ENCODE measurements at regions not wholly inside any gene's neighbourhood (a gene's known extent, or its start where the extent isn't known, plus 50 kb on each side); places are given as distances from the start of the nearest gene placed in this dataset.

- 89 to 92% methylated on average over 6 of the region's 6 CpGs for WGBS, 2 donors
- Histone ChIP-seq H3K9me3 (no peaks in the 10 kb centered on the region), H3K27me3 (no peaks in the 10 kb centered on the region), H3K4me1 (no peaks in the 10 kb centered on the region), H3K36me3 (ENCODE audit: low read depth, missing control alignments) (no peaks in the 10 kb centered on the region), H3K27ac (no peak overlapping the region), H3K4me3 (no peak overlapping the region)
- no peak for DNase-seq
- intact Hi-C loops (cut with DNase I; ENCODE audit: low total_unique reads) = no loop called here
- TF ChIP-seq CTCF (IDR thresholded peaks at IDR 0.05) (no peak), POLR2A (IDR thresholded peaks at IDR 0.05) (no peak)
These were observed 480.8 kb upstream of the JARID2 start for GRCh38 chr6:14765106-14765505.

- intact Hi-C loops (cut with DNase I; ENCODE audit: low total_unique reads) = no loop called here
- no peak for TF ChIP-seq CTCF (IDR thresholded peaks at IDR 0.05)
- TF ChIP-seq POLR2A (IDR thresholded peaks at IDR 0.05) = no peak
- Histone ChIP-seq H3K36me3 (ENCODE audit: low read depth, missing control alignments) (no peaks in the 10 kb centered on the region), H3K27ac (no peak overlapping the region), H3K4me3 (no peak overlapping the region), H3K27me3 (no peaks in the 10 kb centered on the region), H3K4me1 (no peaks in the 10 kb centered on the region), H3K9me3 (no peaks in the 10 kb centered on the region)
- 88 to 92% methylated on average over 3 of the region's 3 CpGs for WGBS, 2 donors
- no peak for DNase-seq
These were observed 480.0 kb upstream of the JARID2 start for GRCh38 chr6:14765721-14766390.

- Histone ChIP-seq H3K9me3 (no peaks in the 10 kb centered on the region), H3K4me3 (no peak overlapping the region), H3K4me1 (no peaks in the 10 kb centered on the region), H3K36me3 (ENCODE audit: low read depth, missing control alignments) (no peaks in the 10 kb centered on the region), H3K27ac (no peak overlapping the region), H3K27me3 (no peaks in the 10 kb centered on the region)
- 91 to 95% methylated on average over 8 of the region's 8 CpGs for WGBS, 2 donors
- TF ChIP-seq CTCF (IDR thresholded peaks at IDR 0.05) (no peak), POLR2A (IDR thresholded peaks at IDR 0.05) (no peak)
- no peak for DNase-seq
- intact Hi-C loops (cut with DNase I; ENCODE audit: low total_unique reads) = no loop called here
These were observed 479.4 kb upstream of the JARID2 start for GRCh38 chr6:14766391-14766994.

GRCh38 chr6:14767226-14767625, 478.6 kb upstream of the JARID2 start:
- 56 to 60% methylated on average over 5 of the region's 5 CpGs for WGBS, 2 donors

GRCh38 chr6:14770040-14770439, 475.8 kb upstream of the JARID2 start:
- Histone ChIP-seq H3K4me1 (no peaks in the 10 kb centered on the region), H3K27me3 (no peaks in the 10 kb centered on the region), H3K4me3 (no peak overlapping the region), H3K36me3 (ENCODE audit: low read depth, missing control alignments) (no peaks in the 10 kb centered on the region), H3K9me3 (no peaks in the 10 kb centered on the region), H3K27ac (no peak overlapping the region)
- TF ChIP-seq POLR2A (IDR thresholded peaks at IDR 0.05) (no peak), CTCF (IDR thresholded peaks at IDR 0.05) (no peak)
- intact Hi-C loops (cut with DNase I; ENCODE audit: low total_unique reads) = no loop called here
- 93 to 98% methylated on average over 3 of the region's 3 CpGs for WGBS, 2 donors
- DNase-seq = no peak

More at GRCh38 chr6:14767226-14767625, 478.6 kb upstream of the JARID2 start:
- no peak for DNase-seq
- Histone ChIP-seq H3K4me3 (no peak overlapping the region), H3K36me3 (ENCODE audit: low read depth, missing control alignments) (no peaks in the 10 kb centered on the region), H3K27me3 (no peaks in the 10 kb centered on the region), H3K4me1 (no peaks in the 10 kb centered on the region), H3K27ac (no peak overlapping the region), H3K9me3 (no peaks in the 10 kb centered on the region)
- intact Hi-C loops (cut with DNase I; ENCODE audit: low total_unique reads) = no loop called here
- no peak for TF ChIP-seq POLR2A (IDR thresholded peaks at IDR 0.05)
